Hematopoietic multipotent progenitor cell treated with erythropoietin and hydrocortisone succinate and interleukin-3 and kit ligand, for 17 days (in vitro differentiated cells): ENCODE measurements at regions not wholly inside any gene's neighbourhood (a gene's known extent, or its start where the extent isn't known, plus 50 kb on each side); places are given as distances from the start of the nearest gene placed in this dataset.

Source experiments
- DNase-seq: peaks from one replicate; pipeline ENCODE4 v3.0.0-alpha.2; 2015; ENCODE audit warnings: low spot score

GRCh38 chr15:94606286-94606685 is 374.9 kb downstream of the MCTP2 start:
- DNase-seq = no peak

DNA sequence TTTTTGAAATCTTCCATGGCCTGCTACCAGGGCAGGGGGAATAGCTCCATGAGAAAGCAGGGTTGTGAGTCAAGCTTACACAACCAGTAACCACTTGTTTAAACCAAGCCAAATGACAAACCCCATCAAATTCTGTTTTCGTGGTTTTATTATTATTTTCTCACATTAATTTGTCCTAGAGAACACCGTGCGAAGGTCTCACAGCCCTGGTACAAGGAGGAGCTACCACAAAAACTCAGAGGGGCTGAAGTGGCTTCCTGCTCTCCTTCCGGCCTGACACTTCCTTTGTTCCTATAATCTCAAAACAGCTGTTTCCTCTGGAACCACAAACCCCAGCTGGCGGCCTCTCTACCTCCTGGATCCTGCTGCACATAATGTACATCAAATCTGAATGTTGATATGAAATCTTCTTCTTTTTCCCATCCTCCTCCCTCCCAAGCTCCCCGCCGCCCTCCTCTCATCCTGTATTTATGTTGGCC is 375.9 kb downstream of the MCTP2 start:
- DNase-seq = no peak

DNA sequence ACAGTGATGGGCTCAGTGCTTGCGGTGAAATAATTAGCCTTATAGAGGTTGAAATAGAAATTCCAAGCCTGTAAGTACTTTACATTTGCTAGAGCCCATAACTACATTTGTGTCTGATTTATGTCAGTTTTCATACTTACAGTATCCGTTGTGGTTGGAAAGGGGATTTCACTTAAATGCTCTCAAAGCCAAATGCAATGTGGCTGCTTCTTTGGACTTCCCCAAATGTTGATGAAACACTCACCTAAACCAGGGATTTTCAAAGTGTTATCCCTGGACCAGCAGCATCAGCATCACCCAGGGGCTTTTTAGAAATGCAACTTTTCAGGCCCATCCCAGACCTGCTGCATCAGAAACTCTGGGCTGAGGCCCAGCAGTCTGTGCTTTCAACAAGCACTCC is 378.7 kb downstream of the MCTP2 start:
- DNase-seq = no peak

DNA sequence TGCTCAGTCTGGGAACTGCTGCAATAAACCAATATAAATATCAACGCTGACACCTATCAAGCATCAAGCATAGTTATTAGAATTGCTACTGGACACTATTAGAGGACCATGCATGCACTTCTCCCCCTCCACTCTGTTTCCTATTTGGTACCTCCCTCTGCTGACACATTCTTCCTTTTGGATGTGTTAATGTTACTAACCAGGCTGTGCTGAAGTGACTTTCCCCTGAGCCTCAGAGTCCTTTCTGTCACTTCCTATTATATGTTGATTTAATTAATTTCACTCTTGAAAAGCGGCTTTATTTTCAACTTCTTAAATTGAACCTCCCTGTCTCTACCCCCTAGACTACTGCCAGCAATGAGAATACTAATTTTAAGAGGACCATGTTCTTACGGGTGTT is 379.1 kb downstream of the MCTP2 start:
- no peak for DNase-seq

GRCh38 chr15:94611656-94612055 is 380.3 kb downstream of the MCTP2 start:
- no peak for DNase-seq

GRCh38 chr15:94615688-94616087 is 384.3 kb downstream of the MCTP2 start:
- DNase-seq = no peak

GRCh38 chr15:94620632-94621031 is 389.3 kb downstream of the MCTP2 start:
- no peak for DNase-seq

DNA sequence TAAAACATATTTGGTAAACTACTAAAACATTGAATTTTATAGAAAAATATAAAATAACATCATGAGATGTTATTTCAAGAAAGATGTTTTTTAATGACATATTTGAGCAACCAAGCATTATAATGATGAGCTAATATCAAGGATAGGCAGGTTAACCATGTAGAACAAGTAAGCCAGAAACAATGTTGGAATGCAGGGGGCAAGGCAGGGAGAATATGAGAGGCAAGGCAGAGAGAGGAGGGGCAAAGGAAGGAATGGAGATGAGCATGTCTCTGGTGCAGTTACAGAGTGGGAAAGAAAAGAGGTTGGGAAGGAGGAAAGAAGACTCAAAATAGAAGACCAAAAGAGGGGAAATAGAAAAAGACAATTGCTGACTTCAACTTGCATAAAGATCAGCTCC is 390.4 kb downstream of the MCTP2 start:
- DNase-seq = no peak

- DNase-seq = no peak
Measured at GRCh38 chr15:94626949-94627348, 395.6 kb downstream of the MCTP2 start.

DNA sequence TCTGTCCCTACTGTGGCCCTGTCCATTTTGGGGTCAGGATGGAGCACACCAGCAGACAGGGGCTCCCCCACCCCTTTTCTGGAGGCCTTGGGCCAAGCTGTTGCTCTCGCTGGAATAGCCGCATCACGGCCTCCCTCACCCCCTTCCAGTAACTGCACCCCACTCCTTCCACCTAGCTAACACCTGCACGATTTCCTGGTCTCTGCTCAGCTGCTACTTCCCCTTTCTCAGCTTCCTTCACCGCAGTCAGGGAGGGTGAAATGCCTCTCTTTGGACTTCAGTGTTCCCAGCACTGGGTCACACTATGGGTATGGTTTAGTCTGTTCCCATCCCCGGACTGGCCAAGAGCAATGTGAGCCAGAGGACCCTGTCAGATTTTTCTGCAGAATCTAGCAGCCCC is 400.2 kb downstream of the MCTP2 start:
- DNase-seq = no peak

DNA sequence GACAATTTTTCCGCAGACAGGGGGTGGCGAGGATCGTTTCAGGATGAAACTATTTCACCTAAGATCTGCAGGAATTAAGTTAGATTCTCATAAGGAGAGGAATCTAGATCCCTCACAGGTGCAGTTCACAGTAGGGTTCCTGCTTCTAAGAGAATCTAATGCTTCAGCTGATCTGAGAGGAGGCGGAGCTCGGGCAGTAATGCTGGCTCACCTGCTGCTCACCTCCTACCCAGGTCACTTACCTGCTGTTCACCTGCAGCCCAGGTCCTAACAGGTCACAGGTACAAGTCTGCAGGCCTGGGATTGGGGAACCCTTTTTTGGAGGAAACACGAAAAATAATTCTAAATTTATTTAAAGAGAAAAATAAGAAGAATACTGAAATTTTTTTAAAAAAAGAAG is 406.8 kb downstream of the MCTP2 start:
- no peak for DNase-seq

DNA sequence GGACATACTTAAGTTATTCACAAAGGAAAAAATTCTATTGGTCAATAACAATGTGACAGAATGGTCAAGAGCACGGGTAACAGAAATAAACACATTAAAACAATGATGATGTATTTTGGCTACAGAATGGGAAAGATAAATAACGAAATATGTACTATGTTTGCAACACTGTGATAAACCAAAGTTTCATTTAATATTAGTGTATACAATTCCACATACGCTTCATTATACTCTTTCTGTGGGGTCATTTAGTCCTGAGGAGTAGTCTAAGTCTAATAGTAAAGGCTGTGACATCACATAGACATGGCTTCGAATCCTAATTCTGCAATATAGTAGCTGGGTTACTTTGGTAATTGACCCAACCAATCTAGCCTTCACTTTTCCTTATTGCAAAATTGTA is 408.3 kb downstream of the MCTP2 start:
- DNase-seq = no peak

DNA sequence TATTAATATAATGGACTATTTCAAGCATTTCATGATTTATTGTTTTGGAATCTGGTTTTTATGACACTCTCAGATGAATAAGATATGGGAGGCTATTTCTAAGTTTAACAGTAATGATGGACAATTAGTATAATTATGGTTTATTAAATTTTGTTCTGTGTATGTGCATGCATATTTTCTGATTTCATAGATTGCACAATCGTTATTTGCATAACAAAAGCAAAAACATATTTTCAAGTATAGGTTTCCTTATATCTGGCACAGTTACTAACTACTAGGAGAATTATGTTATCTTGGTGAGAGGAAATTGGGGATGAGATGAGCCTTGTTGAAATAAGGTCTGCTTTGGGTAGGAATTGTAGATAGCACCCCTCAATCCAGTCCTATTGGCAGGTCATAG is 413.1 kb downstream of the MCTP2 start:
- DNase-seq = no peak

GRCh38 chr15:94653071-94653470 is 421.7 kb downstream of the MCTP2 start:
- no peak for DNase-seq

DNA sequence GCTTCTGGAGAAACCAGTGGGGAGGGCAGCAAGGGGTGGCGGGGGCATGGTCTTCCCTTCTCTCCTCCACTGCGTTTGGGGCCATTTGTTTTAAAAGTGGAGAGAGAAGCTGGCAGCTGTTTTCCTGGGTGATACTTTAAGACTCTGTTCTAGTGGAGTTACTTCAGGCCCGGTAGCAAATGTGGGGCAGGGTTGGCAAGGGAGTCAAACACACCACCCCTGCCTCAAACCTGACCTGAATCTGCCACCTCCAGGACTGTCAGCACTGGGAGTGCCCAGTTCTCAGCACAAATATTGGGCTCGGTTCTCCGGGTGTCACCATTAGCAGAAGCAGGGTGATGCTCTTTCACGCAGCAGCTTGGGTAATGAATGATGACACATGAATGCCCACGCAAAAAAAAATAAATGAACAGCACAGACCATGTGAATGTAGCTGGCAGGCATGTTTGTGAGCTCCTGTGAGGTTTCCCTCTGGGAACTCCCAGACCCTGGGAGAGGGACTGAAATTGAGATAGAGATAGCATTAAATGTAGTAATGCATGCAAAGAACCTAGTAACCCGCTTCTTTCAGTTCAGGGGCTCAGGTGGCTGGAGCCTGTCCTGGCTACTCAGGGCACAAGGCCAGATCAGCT is 424.0 kb downstream of the MCTP2 start:
- DNase-seq = no peak

DNA sequence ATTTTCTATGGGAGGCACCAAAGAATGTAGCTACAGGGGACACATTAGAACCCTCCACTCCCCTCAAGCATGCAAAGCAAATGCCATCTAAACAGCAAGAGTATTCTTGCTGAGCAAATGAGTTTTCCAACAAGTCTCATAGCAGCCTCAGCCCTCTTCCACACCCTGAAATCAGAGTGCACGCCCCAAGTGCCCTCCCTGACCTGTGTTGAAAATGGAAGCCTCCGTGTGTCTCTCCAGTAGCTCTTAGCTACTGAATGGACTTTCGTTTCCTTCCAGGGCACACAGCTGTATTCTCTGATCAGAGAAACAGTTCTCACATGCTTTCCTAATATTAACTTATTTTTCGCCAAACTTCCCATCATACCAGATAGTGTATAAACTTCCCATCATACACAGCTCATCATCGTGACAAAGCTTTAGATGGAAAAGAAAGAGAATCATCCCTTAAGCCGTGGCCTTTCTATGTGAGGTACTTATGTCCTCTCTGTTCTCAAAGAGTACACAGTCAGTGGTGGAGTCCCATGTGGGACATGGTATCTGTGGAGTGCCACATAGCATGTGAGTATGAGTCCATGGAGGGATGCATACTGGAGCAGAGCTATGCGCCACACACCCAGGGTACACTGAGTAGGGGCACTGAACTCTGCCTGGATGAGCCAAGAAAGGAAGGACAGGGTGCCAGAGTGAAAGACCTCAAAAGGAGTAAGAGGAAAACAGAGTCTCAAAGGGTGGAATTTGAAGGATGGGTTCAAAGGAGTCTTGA is 434.5 kb downstream of the MCTP2 start:
- DNase-seq = no peak

DNA sequence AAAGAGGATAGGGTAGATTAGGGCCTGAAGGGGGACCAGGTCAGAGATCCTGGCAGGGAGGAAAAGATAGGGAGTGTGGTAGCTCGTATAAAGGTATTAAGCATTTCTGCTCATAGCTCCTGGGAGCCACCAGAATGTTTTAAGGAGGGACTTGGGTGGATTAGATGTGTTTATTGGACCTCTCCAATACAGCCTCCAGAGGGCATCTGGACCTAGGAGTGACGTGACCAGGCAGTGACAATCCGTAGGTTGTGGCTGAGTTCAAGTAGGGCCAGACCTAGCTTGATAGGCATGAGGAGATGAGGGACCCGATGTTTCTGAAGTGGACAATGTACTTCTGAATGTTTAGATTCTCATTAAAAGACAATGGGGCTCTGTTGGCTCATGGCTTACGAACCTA is 435.2 kb downstream of the MCTP2 start:
- no peak for DNase-seq

DNA sequence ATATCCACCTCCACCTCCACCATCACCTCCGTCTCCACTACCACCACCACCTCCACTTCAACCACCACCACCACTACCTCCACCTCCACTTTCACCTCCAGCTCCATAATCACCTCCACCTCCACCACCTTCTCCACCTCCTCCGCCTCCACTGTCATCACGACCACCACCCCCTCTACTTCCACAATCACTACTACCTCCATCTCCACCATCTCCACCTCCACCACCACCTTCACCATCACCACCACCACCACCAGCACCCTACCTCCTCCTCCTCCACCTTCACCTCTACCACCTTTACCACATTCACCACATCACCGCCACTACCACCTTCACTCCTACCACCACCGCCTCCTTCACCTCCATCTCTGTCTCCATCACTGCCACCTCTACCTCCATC is 435.7 kb downstream of the MCTP2 start:
- DNase-seq = no peak

GRCh38 chr15:94670438-94671034 is 439.2 kb downstream of the MCTP2 start:
- DNase-seq = no peak

- DNase-seq = no peak
Measured at GRCh38 chr15:94671858-94672532, 440.6 kb downstream of the MCTP2 start.

- no peak for DNase-seq
Measured at GRCh38 chr15:94673801-94674200, 442.4 kb downstream of the MCTP2 start.

GRCh38 chr15:94674296-94674695 is 442.9 kb downstream of the MCTP2 start:
- no peak for DNase-seq
